Spinal cord (tissue), 9 donors: ENCODE measurements at regions not wholly inside any gene's neighbourhood (a gene's known extent, or its start where the extent isn't known, plus 50 kb on each side); places are given as distances from the start of the nearest gene placed in this dataset.

ENCODE experiments used
- DNase-seq, 6 donors: peaks; one replicate each; pipeline versions ENCODE4 v3.0.0 to v3.0.0-alpha.2; 2013 to 2015; ENCODE audit warnings: low spot score in 6 of 6, low read depth in 4 of 6
- H3K27ac ChIP-seq: one replicate; pipeline ENCODE4 v1.5.1; 2013; ENCODE audit warnings: low read depth, low read length, control low read depth
- H3K27me3 ChIP-seq: one replicate; pipeline ENCODE4 v1.6.1; 2013; ENCODE audit warnings: low read length; ENCODE audit not compliant: control insufficient read depth, insufficient read depth
- H3K36me3 ChIP-seq: one replicate; pipeline ENCODE4 v1.6.1; 2013; ENCODE audit warnings: low read length; ENCODE audit not compliant: control insufficient read depth, insufficient read depth
- H3K4me1 ChIP-seq: one replicate; pipeline ENCODE4 v1.6.1; 2013; ENCODE audit warnings: low read length; ENCODE audit not compliant: control insufficient read depth, insufficient read depth
- H3K4me3 ChIP-seq: one replicate; pipeline ENCODE4 v1.5.1; 2013; ENCODE audit warnings: low read depth, low read length, control low read depth
- H3K9me3 ChIP-seq: one replicate; pipeline ENCODE4 v1.6.1; 2013; ENCODE audit warnings: low read length; ENCODE audit not compliant: control insufficient read depth, insufficient read depth
- WGBS: methylation state at CpG from one replicate; pipeline ENCODE4 v1.1.5; 2013; ENCODE audit warnings: missing lambda C conversion rate; ENCODE audit not compliant: insufficient coverage; 5-methylcytosine and 5-hydroxymethylcytosine counted together
- donor health status: healthy.

DNA sequence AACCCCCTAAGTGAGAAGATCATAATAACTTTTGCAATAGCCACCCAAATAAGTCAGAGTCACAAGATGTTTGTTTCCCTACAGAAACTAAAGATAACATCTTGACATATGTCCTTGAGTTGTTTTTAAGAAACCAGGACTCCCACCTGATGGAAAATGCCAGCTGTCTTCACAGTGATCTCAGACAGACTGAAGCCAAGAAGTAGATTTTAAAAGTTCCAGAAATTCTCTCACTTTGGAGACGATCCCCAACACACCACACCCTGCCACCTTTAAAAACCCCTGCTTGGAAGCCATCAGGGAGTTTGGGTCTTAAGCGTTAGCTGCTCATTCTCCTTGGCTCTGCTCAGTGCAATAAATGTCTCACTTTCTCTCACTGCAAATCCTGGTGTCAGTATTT is 63.0 kb downstream of the GPR6 start:
- H3K9me3 ChIP-seq, result no peaks in the 10 kb centered on the region
- no peaks in the 10 kb centered on the region for H3K36me3 ChIP-seq
- WGBS, result 50% methylated on average over 2 of the region's 2 CpGs
- no peaks in the 10 kb centered on the region for H3K27me3 ChIP-seq
- peaks cover 8% of the 10 kb centered on the region for H3K4me1 ChIP-seq
- no peak for DNase-seq
- no peak overlapping the region for H3K4me3 ChIP-seq
- no peak overlapping the region for H3K27ac ChIP-seq

DNA sequence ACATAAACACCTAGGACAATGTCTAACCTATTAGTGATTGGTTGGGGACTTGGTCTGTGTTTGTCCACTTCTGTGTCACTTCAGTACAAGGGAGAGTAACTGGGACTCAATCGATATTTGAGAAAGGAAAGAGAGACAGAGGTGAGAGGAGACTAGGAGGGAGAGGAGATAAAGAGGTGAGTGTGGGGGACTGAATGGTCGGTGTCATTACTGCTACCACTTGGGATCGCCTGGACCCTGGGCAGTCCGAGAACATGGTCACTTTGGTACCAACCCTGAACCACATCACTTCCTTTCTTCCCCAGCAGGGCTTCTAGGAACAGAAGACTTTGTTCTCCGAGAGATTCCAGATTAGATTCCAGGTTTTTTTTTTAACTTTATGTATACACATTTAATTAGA is 63.7 kb downstream of the GPR6 start:
- WGBS, result 83% methylated on average over 1 of the region's 5 CpGs

DNA sequence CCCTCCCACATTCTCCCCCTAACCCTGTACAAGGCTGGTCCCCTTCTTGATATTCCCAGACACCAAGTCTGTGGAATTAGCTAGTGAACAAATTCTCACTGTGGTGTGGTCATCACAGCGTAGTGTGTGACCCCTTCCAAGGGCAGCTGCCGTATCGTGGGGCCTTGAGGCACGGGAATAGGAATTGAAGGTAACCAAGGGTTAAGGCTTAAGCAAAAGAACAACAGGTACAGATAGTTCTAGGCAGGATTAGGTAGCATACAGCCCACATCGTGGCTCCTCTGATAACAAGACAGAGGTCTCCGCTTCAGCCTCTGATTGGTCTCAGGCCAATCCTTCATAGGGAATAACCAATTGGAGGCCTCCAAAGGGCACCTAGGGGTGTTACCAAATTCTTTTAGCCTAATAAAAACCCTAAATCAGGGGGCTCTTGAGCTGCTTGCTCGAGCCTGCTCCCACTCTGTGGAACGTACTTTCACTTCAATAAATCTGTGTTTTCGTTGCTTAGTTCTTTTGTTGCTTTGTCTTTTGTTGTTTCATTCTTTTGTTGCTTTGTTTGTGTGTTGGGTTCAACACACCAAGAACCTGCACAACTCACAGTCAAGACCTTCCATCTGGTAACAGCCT is 64.7 kb downstream of the GPR6 start:
- H3K27me3 ChIP-seq, result no peaks in the 10 kb centered on the region
- 90% methylated on average over 6 of the region's 9 CpGs for WGBS
- H3K9me3 ChIP-seq, result peaks cover 2% of the 10 kb centered on the region
- H3K36me3 ChIP-seq, result no peaks in the 10 kb centered on the region
- peaks cover 8% of the 10 kb centered on the region for H3K4me1 ChIP-seq
- DNase-seq, result no peak
- H3K4me3 ChIP-seq, result no peak overlapping the region
- H3K27ac ChIP-seq, result no peak overlapping the region

More for the DNA sequence above, 63.7 kb downstream of the GPR6 start:
- H3K9me3 ChIP-seq, result peaks cover 2% of the 10 kb centered on the region
- no peaks in the 10 kb centered on the region for H3K36me3 ChIP-seq
- no peaks in the 10 kb centered on the region for H3K27me3 ChIP-seq
- no peak for DNase-seq
- peaks cover 8% of the 10 kb centered on the region for H3K4me1 ChIP-seq
- no peak overlapping the region for H3K4me3 ChIP-seq
- H3K27ac ChIP-seq, result no peak overlapping the region

DNA sequence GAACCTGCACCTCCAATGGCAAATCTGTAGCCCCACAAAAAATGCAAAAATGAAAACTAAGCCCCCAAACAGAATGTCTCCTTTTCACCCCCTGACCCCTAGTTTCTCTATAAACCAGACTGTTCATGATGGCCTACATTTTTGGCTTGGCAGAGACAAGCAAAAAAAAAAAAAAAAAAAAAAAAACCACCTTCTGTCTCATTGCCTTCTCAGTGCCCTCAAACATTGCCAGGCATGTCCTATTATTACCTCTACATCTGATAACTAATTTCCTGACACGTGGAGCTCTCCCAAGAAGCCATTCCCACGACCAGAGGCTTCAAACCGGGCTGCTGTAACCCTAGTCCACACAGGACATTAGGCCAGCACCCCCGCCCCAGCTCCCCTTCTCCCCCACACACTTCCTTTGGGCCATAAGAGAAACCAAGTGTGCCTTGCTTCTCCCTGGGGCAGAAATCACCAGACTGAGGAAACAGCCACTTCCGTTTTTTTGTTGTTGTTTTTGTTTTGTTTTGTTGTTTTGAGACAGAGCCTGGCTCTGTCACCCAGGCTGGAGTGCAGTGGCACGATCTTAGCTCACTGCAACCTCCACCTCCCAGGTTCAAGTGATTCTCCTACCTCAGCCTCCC is 65.4 kb downstream of the GPR6 start:
- no peak for DNase-seq
- H3K27ac ChIP-seq, result no peak overlapping the region

DNA sequence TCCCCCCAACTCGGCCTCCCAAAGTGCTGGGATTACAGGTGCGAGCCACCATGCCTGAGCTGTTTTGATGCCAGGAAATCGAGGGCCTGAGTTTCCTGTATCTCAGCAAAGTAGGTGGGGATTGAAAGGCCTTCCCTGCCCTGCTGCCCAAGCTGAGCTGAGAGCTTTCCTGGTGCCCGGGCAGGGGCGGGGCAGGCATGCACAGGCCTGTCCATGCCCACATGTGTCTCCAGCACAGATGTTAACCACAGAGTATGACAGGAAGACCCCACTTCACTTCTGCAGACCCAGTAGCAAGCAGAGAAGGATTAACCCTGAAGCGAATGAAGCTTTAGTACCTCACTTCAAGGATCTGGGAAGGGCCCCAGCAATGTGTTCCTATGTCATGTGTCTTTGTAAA is 66.0 kb downstream of the GPR6 start:
- H3K27me3 ChIP-seq, result no peaks in the 10 kb centered on the region
- H3K9me3 ChIP-seq, result peaks cover 2% of the 10 kb centered on the region
- no peaks in the 10 kb centered on the region for H3K36me3 ChIP-seq
- 92% methylated on average over 3 of the region's 6 CpGs for WGBS
- DNase-seq, result no peak
- H3K4me1 ChIP-seq, result peaks cover 4% of the 10 kb centered on the region
- no peak overlapping the region for H3K4me3 ChIP-seq
- H3K27ac ChIP-seq, result no peak overlapping the region

More for the DNA sequence above, 65.4 kb downstream of the GPR6 start:
- peaks cover 4% of the 10 kb centered on the region for H3K4me1 ChIP-seq
- H3K4me3 ChIP-seq, result no peak overlapping the region
- whole genome bisulfite sequencing, result 78% methylated on average over 3 of the region's 6 CpGs
- peaks cover 2% of the 10 kb centered on the region for H3K9me3 ChIP-seq
- no peaks in the 10 kb centered on the region for H3K36me3 ChIP-seq
- no peaks in the 10 kb centered on the region for H3K27me3 ChIP-seq

DNA sequence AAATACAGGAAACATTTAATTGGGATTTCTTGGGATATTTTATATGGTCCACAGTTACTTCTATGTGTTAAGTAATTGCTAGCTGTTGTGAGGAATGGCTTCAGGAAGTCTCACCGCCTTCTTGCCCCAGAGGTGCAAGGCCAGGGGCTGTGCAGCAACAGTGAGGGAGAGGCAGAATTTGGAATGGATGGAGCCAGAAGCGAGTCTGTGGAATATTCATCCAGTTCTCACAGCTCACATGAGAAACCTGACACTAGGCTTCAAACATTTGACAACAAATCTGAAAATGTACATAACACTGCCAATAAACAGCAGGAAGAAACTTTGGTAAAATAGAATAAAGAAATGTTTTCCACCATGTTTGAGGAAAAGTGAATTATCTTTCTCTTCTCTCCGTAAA is 66.5 kb downstream of the GPR6 start:
- Histone ChIP-seq H3K27me3 (no peaks in the 10 kb centered on the region), H3K36me3 (no peaks in the 10 kb centered on the region), H3K27ac (no peak overlapping the region), H3K4me1 (peaks cover 4% of the 10 kb centered on the region), H3K4me3 (no peak overlapping the region), H3K9me3 (peaks cover 2% of the 10 kb centered on the region)
- DNase-seq, result no peak
- 83% methylated on average over 1 of the region's 3 CpGs for WGBS

DNA sequence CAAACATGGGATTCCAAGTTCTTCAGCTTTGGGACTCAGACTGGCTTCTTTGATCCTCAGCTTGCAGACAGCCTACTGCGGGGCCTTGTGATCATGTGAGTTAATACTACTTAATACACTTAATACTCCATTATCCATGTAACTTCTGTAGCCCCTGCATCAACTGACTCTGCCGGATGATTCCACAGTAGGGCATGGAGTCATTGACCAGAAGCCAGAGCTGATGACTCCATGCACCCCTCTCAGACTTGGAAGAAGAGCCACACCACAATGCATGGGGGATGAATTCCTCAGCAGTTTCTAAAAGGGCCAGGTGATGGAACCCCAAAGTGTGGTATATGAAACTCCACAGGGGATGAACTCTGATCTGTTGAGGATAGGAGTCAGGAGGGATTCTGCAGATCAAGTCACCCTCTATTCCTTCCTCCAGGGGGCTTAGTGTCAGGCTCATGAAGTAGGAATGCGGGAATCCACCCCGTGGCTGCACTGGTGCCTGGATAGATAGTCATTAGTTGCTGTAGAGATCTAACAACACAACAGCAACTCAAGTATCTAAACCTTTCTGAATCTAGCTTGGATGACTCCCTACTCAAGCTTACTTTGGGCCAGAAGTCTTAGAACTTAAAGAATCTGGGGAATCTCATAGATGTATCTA is 70.2 kb downstream of the GPR6 start:
- 83% methylated on average over 1 of the region's 4 CpGs for WGBS

DNA sequence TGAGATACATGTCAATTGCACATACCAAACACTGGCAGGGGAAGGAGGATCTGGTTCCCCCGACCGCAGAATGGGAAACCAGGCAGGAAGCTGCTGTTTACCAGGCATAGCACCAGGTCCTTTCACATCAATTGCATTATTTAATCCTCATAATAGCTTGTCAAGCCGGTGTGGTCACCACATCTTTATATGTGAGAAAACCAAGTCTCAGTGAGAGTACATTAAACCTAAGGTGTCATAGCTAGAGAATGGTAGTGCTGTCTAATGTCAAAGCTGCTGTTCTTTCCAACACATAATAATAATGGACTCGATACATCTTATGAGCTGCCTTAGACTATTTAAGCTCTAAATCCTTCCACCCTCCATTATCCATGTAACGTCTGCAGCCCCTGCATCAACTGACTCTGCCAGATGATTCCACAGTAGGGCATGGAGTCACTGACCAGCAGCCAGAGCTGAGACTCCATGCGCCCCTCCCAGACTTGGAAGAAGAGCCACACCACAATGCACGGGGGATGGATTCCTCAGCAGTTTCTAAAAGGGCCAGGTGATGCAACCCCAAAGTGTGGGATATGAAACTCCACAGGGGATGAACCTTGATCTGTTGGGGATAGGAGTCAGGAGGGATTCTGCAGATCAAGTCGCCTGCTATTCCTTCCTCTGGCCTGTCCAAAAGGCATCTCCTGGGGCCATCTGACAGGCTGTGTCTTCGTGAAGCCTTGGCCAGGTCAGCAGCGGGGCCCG is 71.8 kb downstream of the GPR6 start:
- H3K36me3 ChIP-seq, result no peaks in the 10 kb centered on the region
- no peaks in the 10 kb centered on the region for H3K27me3 ChIP-seq
- no peak overlapping the region for H3K27ac ChIP-seq
- DNase-seq, result no peak
- no peak overlapping the region for H3K4me3 ChIP-seq
- H3K9me3 ChIP-seq, result peaks cover 2% of the 10 kb centered on the region
- WGBS, result 84% methylated on average over 8 of the region's 11 CpGs
- H3K4me1 ChIP-seq, result peaks cover under 1% of the 10 kb centered on the region

More for the DNA sequence above, 70.2 kb downstream of the GPR6 start:
- Histone ChIP-seq H3K36me3 (no peaks in the 10 kb centered on the region), H3K27ac (no peak overlapping the region), H3K4me3 (no peak overlapping the region), H3K4me1 (no peaks in the 10 kb centered on the region), H3K27me3 (no peaks in the 10 kb centered on the region), H3K9me3 (peaks cover 2% of the 10 kb centered on the region)
- no peak for DNase-seq
